Activated T-cell treated with anti-CD3 and anti-CD28 coated beads, Interleukin-2, amount 50 U/mL, for 72 hours (primary cell): ENCODE measurements at regions not wholly inside any gene's neighbourhood (a gene's known extent, or its start where the extent isn't known, plus 50 kb on each side); places are given as distances from the start of the nearest gene placed in this dataset.
"Not testable (repeated sequence)": the region's sequence is repeated elsewhere in the genome, so short reads cannot be mapped to it uniquely, and the experiment has no call there.

ENCODE experiments used
- ATAC-seq, 2 donors: fragments of 150-1000 bp; cut with Tn5 transposase; replicated peaks in 1 of 2; 2 replicates each; pipeline ENCODE4 v1.10.0; 2021; ENCODE audit warnings: moderate library complexity in 2 of 2, mild to moderate bottlenecking in 1 of 2
- DNase-seq, 2 donors: peaks; one replicate each; pipeline ENCODE4 v3.0.0; 2021 to 2022; ENCODE audit warnings: mixed read lengths in 1 of 2
- H3K27ac Mint-ChIP-seq: one replicate; pipeline ENCODE4 v1.8.0; 2022; ENCODE audit warnings: mild to moderate bottlenecking, moderate library complexity, mixed read lengths
- H3K27me3 Mint-ChIP-seq: one replicate; pipeline ENCODE4 v1.8.0; 2022; ENCODE audit warnings: low read depth, mixed read lengths
- H3K36me3 Mint-ChIP-seq, 2 donors: one replicate each; pipeline ENCODE4 v1.8.0; 2022; ENCODE audit warnings: mixed read lengths in 2 of 2, mild to moderate bottlenecking in 1 of 2; ENCODE audit not compliant: insufficient read depth in 2 of 2
- H3K4me1 Mint-ChIP-seq: one replicate; pipeline ENCODE4 v1.8.0; 2022; ENCODE audit warnings: low read depth, mixed read lengths
- H3K4me3 Mint-ChIP-seq, 2 donors: one replicate each; pipeline ENCODE4 v1.8.0; 2022; ENCODE audit warnings: mild to moderate bottlenecking in 2 of 2, mixed read lengths in 2 of 2, moderate library complexity in 2 of 2
- H3K9me3 Mint-ChIP-seq, 2 donors: one replicate each; pipeline ENCODE4 v1.8.0; 2022; ENCODE audit warnings: mixed read lengths in 2 of 2

- no peak for DNase-seq
- Mint-ChIP-seq H3K9me3 (no peaks in the 10 kb centered on the region), H3K27me3 (peaks cover 6% of the 10 kb centered on the region), H3K27ac (no peak overlapping the region), H3K4me1 (no peaks in the 10 kb centered on the region), H3K4me3 (no peak overlapping the region), H3K36me3 (no peaks in the 10 kb centered on the region)
- no peak for ATAC-seq
These were observed 51.3 kb upstream of the MOCS2 start for GRCh38 chr5:53160895-53161294.

GRCh38 chr5:53161876-53162275, 52.3 kb upstream of the MOCS2 start:
- Mint-ChIP-seq H3K27me3 (peaks cover 6% of the 10 kb centered on the region), H3K4me1 (no peaks in the 10 kb centered on the region), H3K27ac (no peak overlapping the region), H3K36me3 (no peaks in the 10 kb centered on the region), H3K4me3 (no peak overlapping the region), H3K9me3 (no peaks in the 10 kb centered on the region)
- DNase-seq = no peak
- no peak for ATAC-seq

- no peak for DNase-seq
- Mint-ChIP-seq H3K4me1 (no peaks in the 10 kb centered on the region), H3K36me3 (no peaks in the 10 kb centered on the region), H3K4me3 (no peak overlapping the region), H3K27me3 (peaks cover 19% of the 10 kb centered on the region), H3K27ac (no peak overlapping the region), H3K9me3 (no peaks in the 10 kb centered on the region)
- no peak for ATAC-seq
These were observed 55.1 kb upstream of the MOCS2 start for GRCh38 chr5:53164478-53165165.

- no peak overlapping the region for H3K27ac Mint-ChIP-seq
- H3K9me3 Mint-ChIP-seq = no peaks in the 10 kb centered on the region
- H3K36me3 Mint-ChIP-seq = no peaks in the 10 kb centered on the region
- no peak overlapping the region for H3K4me3 Mint-ChIP-seq
- no peak for ATAC-seq
- peaks cover 14% of the 10 kb centered on the region for H3K27me3 Mint-ChIP-seq
- H3K4me1 Mint-ChIP-seq = no peaks in the 10 kb centered on the region
- DNase-seq = no peak
These were observed 56.0 kb upstream of the MOCS2 start for GRCh38 chr5:53165431-53166182.

- H3K9me3 Mint-ChIP-seq = no peaks in the 10 kb centered on the region
- H3K27ac Mint-ChIP-seq = no peak overlapping the region
- H3K27me3 Mint-ChIP-seq = peaks cover 14% of the 10 kb centered on the region
- ATAC-seq (no peak), DNase-seq (no peak)
- H3K4me1 Mint-ChIP-seq = no peaks in the 10 kb centered on the region
- H3K4me3 Mint-ChIP-seq = no peak overlapping the region
- H3K36me3 Mint-ChIP-seq = no peaks in the 10 kb centered on the region
These were observed 56.6 kb upstream of the MOCS2 start for GRCh38 chr5:53166183-53166495.

GRCh38 chr5:53167836-53168235, 58.3 kb upstream of the MOCS2 start:
- Mint-ChIP-seq H3K4me1 (no peaks in the 10 kb centered on the region), H3K9me3 (no peaks in the 10 kb centered on the region), H3K4me3 (no peak overlapping the region), H3K27me3 (peaks cover 21% of the 10 kb centered on the region), H3K36me3 (no peaks in the 10 kb centered on the region), H3K27ac (no peak overlapping the region)
- no peak for ATAC-seq
- no peak for DNase-seq

- Mint-ChIP-seq H3K27me3 (peaks cover 21% of the 10 kb centered on the region), H3K4me3 (no peak overlapping the region)
These were observed 60.4 kb upstream of the MOCS2 start for GRCh38 chr5:53169933-53170332.

GRCh38 chr5:53170746-53171349, 61.3 kb upstream of the MOCS2 start:
- no peak overlapping the region for H3K4me3 Mint-ChIP-seq
- H3K4me1 Mint-ChIP-seq = no peaks in the 10 kb centered on the region
- H3K27me3 Mint-ChIP-seq = peaks cover 21% of the 10 kb centered on the region
- DNase-seq = peak in 1 of 2 donors; percentile 10
- no peak for ATAC-seq
- no peaks in the 10 kb centered on the region for H3K36me3 Mint-ChIP-seq
- no peak overlapping the region for H3K27ac Mint-ChIP-seq
- peaks cover 2% of the 10 kb centered on the region in 2 donors for H3K9me3 Mint-ChIP-seq

More at GRCh38 chr5:53169933-53170332, 60.4 kb upstream of the MOCS2 start:
- no peaks in the 10 kb centered on the region for H3K36me3 Mint-ChIP-seq
- H3K27ac Mint-ChIP-seq = no peak overlapping the region
- ATAC-seq = no peak
- no peak for DNase-seq
- H3K9me3 Mint-ChIP-seq = peaks cover 0 to 1% of the 10 kb centered on the region in 2 donors
- H3K4me1 Mint-ChIP-seq = no peaks in the 10 kb centered on the region

- peaks cover 27% of the 10 kb centered on the region for H3K27me3 Mint-ChIP-seq
- not testable (repeated sequence) for ATAC-seq, H3K36me3 Mint-ChIP-seq, H3K27ac Mint-ChIP-seq, H3K4me1 Mint-ChIP-seq, DNase-seq, H3K4me3 Mint-ChIP-seq, H3K9me3 Mint-ChIP-seq
These were observed 62.5 kb upstream of the MOCS2 start for GRCh38 chr5:53172073-53172472.

GRCh38 chr5:53172630-53173029, 63.1 kb upstream of the MOCS2 start:
- DNase-seq (no peak), ATAC-seq (no peak)
- H3K4me1 Mint-ChIP-seq = no peaks in the 10 kb centered on the region
- H3K4me3 Mint-ChIP-seq = no peak overlapping the region
- peaks cover 2% of the 10 kb centered on the region in 2 donors for H3K9me3 Mint-ChIP-seq
- H3K27ac Mint-ChIP-seq = no peak overlapping the region
- H3K36me3 Mint-ChIP-seq = no peaks in the 10 kb centered on the region
- peaks cover 24% of the 10 kb centered on the region for H3K27me3 Mint-ChIP-seq

- H3K27me3 Mint-ChIP-seq = peaks cover 20% of the 10 kb centered on the region
- DNase-seq (no peak), ATAC-seq (no peak)
- no peak overlapping the region for H3K4me3 Mint-ChIP-seq
- H3K4me1 Mint-ChIP-seq = no peaks in the 10 kb centered on the region
- H3K27ac Mint-ChIP-seq = no peak overlapping the region
- peaks cover 2% of the 10 kb centered on the region in 2 donors for H3K9me3 Mint-ChIP-seq
- H3K36me3 Mint-ChIP-seq = no peaks in the 10 kb centered on the region
These were observed 63.5 kb upstream of the MOCS2 start for GRCh38 chr5:53173083-53173482.

- DNase-seq (no peak), ATAC-seq (no peak)
- no peaks in the 10 kb centered on the region for H3K4me1 Mint-ChIP-seq
- no peaks in the 10 kb centered on the region for H3K36me3 Mint-ChIP-seq
- H3K27me3 Mint-ChIP-seq = peaks cover 6% of the 10 kb centered on the region
- H3K4me3 Mint-ChIP-seq = no peak overlapping the region
- no peak overlapping the region for H3K27ac Mint-ChIP-seq
- peaks cover 2% of the 10 kb centered on the region in 2 donors for H3K9me3 Mint-ChIP-seq
These were observed 69.3 kb upstream of the MOCS2 start for GRCh38 chr5:53178830-53179229.

GRCh38 chr5:53179691-53180090, 70.1 kb upstream of the MOCS2 start:
- H3K4me3 Mint-ChIP-seq = no peak overlapping the region
- DNase-seq = no peak
- H3K4me1 Mint-ChIP-seq = no peaks in the 10 kb centered on the region
- no peak for ATAC-seq
- no peak overlapping the region for H3K27ac Mint-ChIP-seq
- H3K9me3 Mint-ChIP-seq = peaks cover 2% of the 10 kb centered on the region in 2 donors
- peaks cover 6% of the 10 kb centered on the region for H3K27me3 Mint-ChIP-seq
- no peaks in the 10 kb centered on the region for H3K36me3 Mint-ChIP-seq
